IPS-15b (cell line): ENCODE measurements at regions not wholly inside any gene's neighbourhood (a gene's known extent, or its start where the extent isn't known, plus 50 kb on each side); places are given as distances from the start of the nearest gene placed in this dataset.
"Not testable (repeated sequence)": the region's sequence is repeated elsewhere in the genome, so short reads cannot be mapped to it uniquely, and the experiment has no call there.

ENCODE experiments used
- H3K27me3 ChIP-seq: one replicate; pipeline ENCODE4 v1.6.1; 2013; ENCODE audit warnings: low read length; ENCODE audit not compliant: control insufficient read depth, insufficient read depth
- H3K36me3 ChIP-seq: one replicate; pipeline ENCODE4 v1.6.1; 2013; ENCODE audit warnings: low read length; ENCODE audit not compliant: control insufficient read depth, insufficient read depth
- H3K4me1 ChIP-seq: one replicate; pipeline ENCODE4 v1.6.1; 2013; ENCODE audit warnings: mild to moderate bottlenecking, low read length; ENCODE audit not compliant: control insufficient read depth, insufficient read depth
- H3K4me3 ChIP-seq: one replicate; pipeline ENCODE4 v1.5.1; 2013; ENCODE audit warnings: low read depth, low read length
- H3K9ac ChIP-seq: one replicate; pipeline ENCODE4 v1.6.1; 2013; ENCODE audit warnings: low read depth, mild to moderate bottlenecking, low read length
- H3K9me3 ChIP-seq: one replicate; pipeline ENCODE4 v1.6.1; 2013; ENCODE audit warnings: mild to moderate bottlenecking, low read length; ENCODE audit not compliant: control insufficient read depth, insufficient read depth

DNA sequence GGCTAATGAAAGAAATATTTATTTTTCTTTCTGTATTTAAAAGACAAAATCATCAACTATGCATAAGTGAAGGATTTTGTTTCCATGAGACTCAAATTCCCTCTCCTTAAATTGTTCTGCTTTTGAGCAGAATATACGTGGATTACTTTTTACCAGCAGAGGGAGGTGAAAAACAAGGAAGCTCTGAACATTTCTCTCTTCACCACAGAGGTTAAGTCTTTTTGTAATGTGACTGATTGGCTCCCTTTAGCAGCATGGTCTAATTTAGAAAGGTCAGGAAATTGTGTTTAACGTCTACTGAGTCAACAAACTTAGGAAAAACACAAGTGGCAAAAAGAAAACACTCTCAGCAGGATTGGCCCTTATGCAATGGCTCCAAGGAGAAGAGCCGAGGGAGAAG lies 55.1 kb upstream of the F9 start:
- no peaks in the 10 kb centered on the region for H3K9me3 ChIP-seq
- H3K36me3 ChIP-seq = no peaks in the 10 kb centered on the region
- H3K27me3 ChIP-seq = no peaks in the 10 kb centered on the region
- no peaks in the 10 kb centered on the region for H3K4me1 ChIP-seq
- no peak overlapping the region for H3K9ac ChIP-seq
- H3K4me3 ChIP-seq = no peak overlapping the region

DNA sequence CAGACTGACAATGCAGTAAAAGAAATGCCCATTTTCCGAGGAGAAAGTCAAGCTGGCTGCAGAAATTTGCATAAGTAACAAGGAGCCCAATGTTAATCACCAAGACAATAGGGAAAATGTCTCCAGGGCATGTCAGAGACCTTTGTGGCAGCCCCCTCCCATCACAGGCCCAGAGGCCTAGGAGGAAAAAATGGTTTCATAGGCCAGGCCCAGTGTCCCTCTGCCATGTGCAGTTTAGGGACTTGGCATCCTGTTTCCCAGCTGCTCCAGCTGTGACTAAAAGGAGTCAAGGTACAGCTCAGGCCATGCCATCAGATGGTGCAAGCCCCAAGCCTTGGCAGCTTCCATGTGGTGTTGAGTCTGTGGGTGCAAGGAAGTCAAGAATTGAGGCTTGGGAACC lies 68.6 kb upstream of the F9 start:
- not testable (repeated sequence) for H3K4me3 ChIP-seq, H3K4me1 ChIP-seq, H3K27me3 ChIP-seq, H3K36me3 ChIP-seq, H3K9me3 ChIP-seq, H3K9ac ChIP-seq

DNA sequence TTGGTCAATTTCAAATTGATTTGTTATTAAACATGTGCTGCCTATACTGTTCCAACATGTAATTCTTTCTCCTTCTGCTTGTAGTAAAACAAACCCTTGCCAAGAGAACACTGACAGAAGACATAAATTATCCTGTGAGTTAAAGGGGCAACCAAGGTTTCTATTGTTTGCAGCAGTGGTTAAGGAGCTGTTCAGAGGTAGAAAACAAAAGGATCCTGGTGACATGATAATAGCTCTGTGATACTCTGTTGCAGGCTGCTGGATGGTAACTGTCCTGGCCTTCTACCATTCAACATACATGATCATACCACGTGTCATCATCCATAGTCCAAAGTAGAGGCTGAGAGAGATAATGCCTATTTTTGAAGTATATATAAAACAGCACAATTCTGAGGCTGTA lies 75.8 kb upstream of the F9 start:
- no peaks in the 10 kb centered on the region for H3K9me3 ChIP-seq

DNA sequence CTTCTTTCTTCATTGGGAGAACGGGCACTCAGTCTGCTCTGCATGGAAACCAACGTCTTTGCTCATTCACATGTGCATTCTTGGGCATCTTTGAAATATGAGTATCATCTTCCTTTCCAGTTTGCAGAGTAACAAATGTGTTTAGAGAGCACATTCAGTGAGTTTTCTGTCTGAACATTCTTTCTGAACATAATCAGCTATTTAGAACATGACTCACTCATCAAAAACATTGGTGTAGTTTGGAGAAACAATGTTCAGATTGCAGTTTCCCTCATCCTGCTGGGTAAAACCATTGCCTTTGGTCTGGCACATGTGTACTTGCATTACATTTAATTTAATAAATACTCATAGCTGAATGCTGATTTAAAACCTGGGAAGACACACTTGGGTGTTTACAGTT lies 81.5 kb upstream of the F9 start:
- H3K36me3 ChIP-seq = no peaks in the 10 kb centered on the region
- no peaks in the 10 kb centered on the region for H3K4me1 ChIP-seq
- no peaks in the 10 kb centered on the region for H3K9me3 ChIP-seq
- H3K4me3 ChIP-seq = no peak overlapping the region
- no peak overlapping the region for H3K9ac ChIP-seq
- H3K27me3 ChIP-seq = no peaks in the 10 kb centered on the region

More for the DNA sequence above, 75.8 kb upstream of the F9 start:
- no peaks in the 10 kb centered on the region for H3K4me1 ChIP-seq
- H3K4me3 ChIP-seq = no peak overlapping the region
- H3K9ac ChIP-seq = no peak overlapping the region
- H3K36me3 ChIP-seq = no peaks in the 10 kb centered on the region
- H3K27me3 ChIP-seq = no peaks in the 10 kb centered on the region

DNA sequence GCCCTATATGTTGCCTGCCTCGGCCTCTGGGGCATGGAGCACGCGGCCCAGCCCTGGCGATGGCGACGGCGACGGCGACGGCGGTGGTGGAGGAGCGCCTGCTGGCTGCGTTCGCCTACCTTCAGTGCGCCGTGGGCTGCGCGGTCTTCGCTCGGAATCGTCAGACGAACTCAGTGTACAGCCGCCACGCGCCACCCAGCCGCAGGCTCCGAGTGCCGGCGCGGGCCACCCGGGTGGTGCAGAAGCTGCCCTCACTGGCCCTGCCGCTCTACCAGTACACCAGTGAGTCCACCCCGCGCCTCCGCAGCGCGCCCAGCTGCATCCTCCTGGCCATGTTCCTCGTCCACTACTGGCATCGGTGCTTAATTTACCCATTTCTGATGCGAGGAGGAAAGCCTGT lies 83.7 kb upstream of the F9 start:
- Histone ChIP-seq H3K27me3 (no peaks in the 10 kb centered on the region), H3K9me3 (no peaks in the 10 kb centered on the region), H3K4me1 (no peaks in the 10 kb centered on the region), H3K36me3 (no peaks in the 10 kb centered on the region), H3K9ac (no peak overlapping the region), H3K4me3 (no peak overlapping the region)

DNA sequence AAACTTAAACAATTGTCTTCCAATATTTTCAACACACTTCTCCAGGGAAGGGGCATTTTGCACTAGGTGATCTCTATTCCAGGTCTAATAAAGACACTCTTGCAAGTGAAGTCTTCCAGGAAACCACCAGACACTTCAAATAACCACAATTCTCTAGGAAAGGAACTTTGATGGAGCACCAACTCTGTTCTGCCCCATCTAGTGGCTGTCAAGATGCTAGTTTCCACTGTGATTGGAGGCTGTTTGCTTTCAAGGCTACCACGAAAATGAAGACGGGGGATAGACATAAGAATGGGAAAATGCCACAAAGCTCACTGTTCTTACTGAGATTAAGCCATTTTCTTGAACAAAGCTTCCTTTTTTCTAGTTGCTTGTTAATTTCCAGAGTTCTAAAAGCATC lies 100.6 kb upstream of the F9 start:
- Histone ChIP-seq H3K4me3 (no peak overlapping the region), H3K9me3 (no peaks in the 10 kb centered on the region), H3K9ac (no peak overlapping the region), H3K27me3 (no peaks in the 10 kb centered on the region), H3K36me3 (no peaks in the 10 kb centered on the region), H3K4me1 (no peaks in the 10 kb centered on the region)

DNA sequence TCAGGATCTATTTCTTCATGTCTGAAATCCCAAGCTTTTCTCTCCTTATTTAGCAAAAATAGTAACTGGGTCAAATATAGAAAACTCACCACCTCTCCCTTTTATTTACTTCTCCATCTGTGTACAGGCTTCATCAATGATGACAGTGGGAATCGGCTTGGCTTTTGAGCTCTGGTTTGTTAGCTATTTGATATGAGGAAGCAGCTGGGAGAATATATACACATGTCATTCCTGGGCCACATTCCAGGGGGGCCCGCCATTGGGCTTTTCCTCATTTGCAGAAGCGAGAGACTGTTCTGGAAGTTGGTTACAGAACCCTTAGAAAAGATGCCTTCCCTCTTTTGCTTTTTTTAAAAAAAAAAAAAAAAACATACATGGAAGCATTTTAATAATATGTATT lies 107.4 kb upstream of the F9 start:
- no peak overlapping the region for H3K4me3 ChIP-seq
- H3K36me3 ChIP-seq = no peaks in the 10 kb centered on the region
- H3K9me3 ChIP-seq = no peaks in the 10 kb centered on the region
- no peaks in the 10 kb centered on the region for H3K27me3 ChIP-seq
- no peak overlapping the region for H3K9ac ChIP-seq
- no peaks in the 10 kb centered on the region for H3K4me1 ChIP-seq

DNA sequence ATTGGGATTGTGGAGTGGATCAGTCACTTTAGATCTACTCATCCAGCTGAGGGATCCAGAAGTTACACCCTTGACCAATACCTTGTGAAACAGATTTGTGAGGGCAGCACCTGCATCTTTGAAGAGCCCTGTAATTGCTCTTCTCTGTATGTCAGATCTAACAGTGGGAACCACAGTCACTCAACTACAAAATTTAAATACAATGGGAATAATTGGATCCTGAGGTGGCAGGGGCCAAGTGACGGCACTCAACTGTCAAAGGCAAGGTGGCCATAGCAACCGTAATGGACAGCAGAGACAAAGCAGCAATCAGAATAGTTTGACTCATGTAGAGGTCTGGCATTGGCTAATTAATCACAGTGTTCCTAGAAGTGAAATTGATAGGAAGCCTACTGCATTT lies 132.3 kb upstream of the F9 start:
- H3K27me3 ChIP-seq, H3K4me1 ChIP-seq, H3K9me3 ChIP-seq, H3K9ac ChIP-seq, H3K36me3 ChIP-seq, H3K4me3 ChIP-seq: not testable (repeated sequence)

DNA sequence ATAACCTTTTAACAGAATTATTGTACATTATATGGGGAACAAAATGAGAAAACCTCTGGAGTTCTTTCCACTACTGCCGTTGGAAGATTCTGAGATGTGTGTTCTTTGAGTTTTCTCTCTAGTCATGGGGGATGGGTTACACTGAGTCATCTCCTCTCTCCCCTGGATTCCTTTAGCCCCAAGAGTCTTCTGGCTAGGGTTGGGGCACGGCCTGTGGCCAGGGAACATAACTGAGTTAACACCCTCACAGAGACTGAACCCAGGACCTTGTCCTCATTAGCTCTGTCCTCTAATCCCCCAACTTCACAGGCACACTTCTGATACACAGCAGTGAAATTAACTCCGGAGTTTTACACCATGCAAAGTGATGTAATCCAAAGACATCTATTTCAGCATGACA lies 142.3 kb upstream of the F9 start:
- no peaks in the 10 kb centered on the region for H3K9me3 ChIP-seq
- H3K27me3 ChIP-seq = no peaks in the 10 kb centered on the region
- H3K9ac ChIP-seq = no peak overlapping the region
- H3K36me3 ChIP-seq = no peaks in the 10 kb centered on the region
- H3K4me3 ChIP-seq = no peak overlapping the region
- H3K4me1 ChIP-seq = no peaks in the 10 kb centered on the region

DNA sequence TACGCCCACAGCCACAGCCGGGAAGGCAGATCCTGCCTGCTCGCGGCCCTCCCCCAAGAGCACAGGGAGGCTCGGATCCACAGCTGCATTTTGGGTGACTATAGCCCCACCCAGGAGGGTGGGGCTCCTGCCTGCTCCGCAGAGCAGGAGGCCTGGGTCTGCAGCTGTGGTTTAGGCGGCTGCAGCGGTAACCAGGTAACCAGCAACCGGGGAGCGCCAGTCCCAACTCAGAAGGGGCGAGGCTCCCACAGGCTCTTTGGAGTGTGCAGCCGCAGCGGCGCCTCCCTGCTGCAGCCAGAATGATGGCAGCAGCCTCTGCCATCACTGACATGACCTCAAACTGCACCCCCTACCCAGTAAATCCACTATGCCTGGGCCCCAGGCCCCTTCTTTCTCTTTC lies 148.0 kb upstream of the F9 start:
- Histone ChIP-seq H3K4me1 (no peaks in the 10 kb centered on the region), H3K36me3 (no peaks in the 10 kb centered on the region), H3K9me3 (no peaks in the 10 kb centered on the region), H3K9ac (no peak overlapping the region), H3K4me3 (no peak overlapping the region), H3K27me3 (no peaks in the 10 kb centered on the region)

DNA sequence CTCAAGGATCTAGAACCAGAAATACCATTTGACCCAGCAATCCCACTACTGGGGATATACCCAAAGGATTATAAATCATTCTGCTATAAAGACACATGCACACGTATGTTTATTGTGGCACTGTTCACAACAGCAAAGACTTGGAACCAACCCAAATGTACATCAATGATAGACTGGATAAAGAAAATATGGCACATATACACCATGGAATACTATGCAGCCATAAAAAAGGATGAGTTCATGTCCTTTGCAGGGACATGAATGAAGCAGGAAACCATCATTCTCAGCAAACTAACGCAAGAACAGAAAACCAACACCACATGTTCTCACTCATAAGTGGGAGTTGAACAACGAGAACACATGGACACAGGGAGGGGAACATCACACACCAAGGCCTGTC lies 154.0 kb upstream of the F9 start:
- H3K27me3 ChIP-seq, H3K9me3 ChIP-seq, H3K36me3 ChIP-seq, H3K4me1 ChIP-seq, H3K9ac ChIP-seq, H3K4me3 ChIP-seq: not testable (repeated sequence)

DNA sequence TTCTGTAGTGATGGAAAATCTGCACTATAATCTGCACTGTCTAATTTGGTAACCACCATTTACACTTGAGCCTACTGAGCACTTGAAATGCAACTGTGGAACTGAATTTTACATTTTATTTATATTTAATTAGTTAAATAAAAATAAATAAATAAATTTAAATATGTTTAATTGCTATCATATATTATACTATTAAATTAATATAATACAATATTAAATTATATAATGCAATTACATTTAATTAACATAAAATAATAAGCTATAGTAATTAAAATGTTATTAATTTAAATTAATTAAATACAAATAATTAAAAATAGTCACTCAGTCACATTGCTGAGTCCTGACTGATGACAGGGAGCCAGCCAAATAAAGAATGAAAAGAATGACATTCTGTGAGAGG lies 170.2 kb upstream of the F9 start:
- H3K4me3 ChIP-seq = no peak overlapping the region
- no peaks in the 10 kb centered on the region for H3K4me1 ChIP-seq
- H3K9ac ChIP-seq = no peak overlapping the region
- H3K27me3 ChIP-seq = no peaks in the 10 kb centered on the region
- H3K9me3 ChIP-seq = no peaks in the 10 kb centered on the region
- no peaks in the 10 kb centered on the region for H3K36me3 ChIP-seq

DNA sequence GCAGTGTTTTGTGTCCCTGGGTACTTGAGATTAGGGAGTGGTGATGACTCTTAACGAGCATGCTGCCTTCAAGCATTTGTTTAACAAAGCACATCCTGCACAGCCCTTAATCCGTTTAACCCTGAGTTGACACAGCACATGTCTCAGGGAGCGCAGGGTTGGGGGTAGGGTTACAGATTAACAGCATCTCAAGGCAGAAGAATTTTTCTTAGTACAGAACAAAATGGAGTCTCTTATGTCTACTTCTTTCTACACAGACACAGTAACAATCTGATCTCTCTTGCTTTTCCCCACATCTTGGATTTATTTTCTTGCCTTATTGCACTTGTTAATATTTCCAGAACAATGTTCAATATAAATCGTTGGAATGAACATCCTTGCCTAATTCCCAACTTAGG lies 187.9 kb upstream of the F9 start:
- not testable (repeated sequence) for H3K4me3 ChIP-seq, H3K27me3 ChIP-seq, H3K36me3 ChIP-seq, H3K9me3 ChIP-seq, H3K9ac ChIP-seq
- peaks cover 28% of the 10 kb centered on the region for H3K4me1 ChIP-seq
